ENCODE measurements at regions not wholly inside any gene's neighbourhood (a gene's known extent, or its start where the extent isn't known, plus 50 kb on each side); places are given as distances from the start of the nearest gene placed in this dataset.

DNA sequence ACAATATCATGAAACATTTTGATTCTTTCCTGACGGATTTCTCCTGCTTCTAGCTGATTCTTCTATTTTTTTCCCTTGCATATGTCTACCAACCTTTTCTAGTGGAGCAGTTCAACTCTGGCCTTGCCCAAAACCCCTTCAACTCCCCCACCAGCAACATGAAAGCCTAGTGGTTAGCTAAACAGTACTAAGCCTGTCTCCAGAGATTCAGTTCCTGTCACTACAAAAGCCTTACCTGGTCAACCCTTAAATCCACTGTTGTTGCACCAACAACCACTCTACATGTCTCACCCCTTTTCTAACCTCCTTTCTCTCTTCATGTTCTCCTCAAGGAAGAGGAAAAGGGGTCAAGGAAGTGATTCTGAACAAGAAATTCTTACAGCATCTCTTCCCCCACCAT, 74.8 kb upstream of the PIK3R1 start:
- TF ChIP-seq GATA3 (IDR thresholded peaks at IDR 0.05; ENCODE audit: low read depth, low read length) (no peak), GATA2 (IDR thresholded peaks at IDR 0.05; ENCODE audit: low read depth, low read length) (no peak)
